Sigmoid colon (tissue), 4 donors: ENCODE measurements at regions not wholly inside any gene's neighbourhood (a gene's known extent, or its start where the extent isn't known, plus 50 kb on each side); places are given as distances from the start of the nearest gene placed in this dataset.

Experiments
- EP300 ChIP-seq, 4 donors: sonication (generic); formaldehyde crosslinking; IDR thresholded peaks; one replicate each; pipeline ENCODE4 v1.6.1; 2017; ENCODE audit warnings: antibody characterized with exemption in 4 of 4
- POLR2A ChIP-seq, 2 donors: fragments of 450-650 bp; IDR thresholded peaks; one replicate each; pipeline ENCODE4 v1.6.1; 2016; ENCODE audit warnings: antibody characterized with exemption in 2 of 2, mild to moderate bottlenecking in 2 of 2, moderate library complexity in 2 of 2
- POLR2AphosphoS5 ChIP-seq, 4 donors: sonication (generic); formaldehyde crosslinking; IDR thresholded peaks; one replicate each; pipeline ENCODE4 v1.6.1; 2017; ENCODE audit warnings: antibody characterized with exemption in 4 of 4
- TF ChIP-seq, protein P1 (sequence below), 4 experiments: fragments of 450-650 bp in 3 of 4; fragments of 200-600 bp in 1 of 4; IDR thresholded peaks; one replicate each; pipeline ENCODE4 v1.5.1; 2016 to 2019; ENCODE audit warnings: antibody characterized with exemption in 4 of 4, mild to moderate bottlenecking in 3 of 4, moderate library complexity in 2 of 4

DNA sequence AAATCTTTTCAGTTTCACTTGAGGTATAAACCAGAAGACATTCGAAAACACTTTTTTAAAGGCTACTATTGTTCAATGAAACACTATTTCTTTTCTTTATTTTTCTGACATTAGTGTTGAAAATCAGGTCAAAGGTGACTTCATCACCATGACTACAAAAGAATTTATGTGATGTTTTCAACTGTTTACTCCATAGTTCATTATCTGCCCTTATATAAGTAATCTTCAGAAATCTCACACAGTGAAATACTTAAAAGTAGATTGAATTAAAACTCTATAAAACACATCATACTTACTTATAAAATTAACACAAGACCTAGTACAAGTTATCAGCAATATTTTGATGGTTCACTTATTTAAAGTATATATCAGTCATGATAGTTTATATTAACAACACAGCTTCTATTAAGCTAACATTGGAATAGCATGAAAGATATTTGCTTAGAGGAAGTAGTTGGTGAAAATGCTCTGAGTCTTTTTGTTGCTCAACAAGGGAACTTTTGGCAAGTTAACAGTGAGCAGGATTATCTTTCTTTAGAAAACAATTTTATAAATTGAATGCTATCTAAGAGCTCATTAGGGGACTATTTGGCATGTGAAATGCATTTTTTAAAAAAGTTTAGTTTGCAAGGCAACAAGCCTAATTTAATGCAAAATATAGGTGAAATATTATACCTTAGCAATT lies 60.8 kb downstream of the MC4R start:
- no peak for TF ChIP-seq POLR2A (IDR thresholded peaks at IDR 0.05)
- TF ChIP-seq, protein P1, sequence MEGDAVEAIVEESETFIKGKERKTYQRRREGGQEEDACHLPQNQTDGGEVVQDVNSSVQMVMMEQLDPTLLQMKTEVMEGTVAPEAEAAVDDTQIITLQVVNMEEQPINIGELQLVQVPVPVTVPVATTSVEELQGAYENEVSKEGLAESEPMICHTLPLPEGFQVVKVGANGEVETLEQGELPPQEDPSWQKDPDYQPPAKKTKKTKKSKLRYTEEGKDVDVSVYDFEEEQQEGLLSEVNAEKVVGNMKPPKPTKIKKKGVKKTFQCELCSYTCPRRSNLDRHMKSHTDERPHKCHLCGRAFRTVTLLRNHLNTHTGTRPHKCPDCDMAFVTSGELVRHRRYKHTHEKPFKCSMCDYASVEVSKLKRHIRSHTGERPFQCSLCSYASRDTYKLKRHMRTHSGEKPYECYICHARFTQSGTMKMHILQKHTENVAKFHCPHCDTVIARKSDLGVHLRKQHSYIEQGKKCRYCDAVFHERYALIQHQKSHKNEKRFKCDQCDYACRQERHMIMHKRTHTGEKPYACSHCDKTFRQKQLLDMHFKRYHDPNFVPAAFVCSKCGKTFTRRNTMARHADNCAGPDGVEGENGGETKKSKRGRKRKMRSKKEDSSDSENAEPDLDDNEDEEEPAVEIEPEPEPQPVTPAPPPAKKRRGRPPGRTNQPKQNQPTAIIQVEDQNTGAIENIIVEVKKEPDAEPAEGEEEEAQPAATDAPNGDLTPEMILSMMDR (IDR thresholded peaks at IDR 0.05): no peak
- no peak for TF ChIP-seq POLR2AphosphoS5 (IDR thresholded peaks at IDR 0.05)
- TF ChIP-seq EP300 (IDR thresholded peaks at IDR 0.05): no peak
